Tibial nerve (tissue), 4 donors: ENCODE measurements at regions not wholly inside any gene's neighbourhood (a gene's known extent, or its start where the extent isn't known, plus 50 kb on each side); places are given as distances from the start of the nearest gene placed in this dataset.

Experiments
- CTCF ChIP-seq, 5 experiments: fragments of 200-600 bp in 3 of 5; fragments of 450-650 bp in 2 of 5; sonication (generic) in 3 of 5; IDR thresholded peaks; one replicate each; pipeline ENCODE4 v1.5.1; 2016 to 2019; ENCODE audit warnings: antibody characterized with exemption in 5 of 5, mild to moderate bottlenecking in 3 of 5, moderate library complexity in 2 of 5
- EP300 ChIP-seq, 2 donors: sonication (generic); formaldehyde crosslinking; IDR thresholded peaks; one replicate each; pipeline ENCODE4 v1.6.1; 2017; ENCODE audit warnings: antibody characterized with exemption in 2 of 2, mild to moderate bottlenecking in 1 of 2
- POLR2A ChIP-seq, 2 donors: fragments of 450-650 bp; IDR thresholded peaks; one replicate each; pipeline ENCODE4 v1.6.1; 2017; ENCODE audit warnings: antibody characterized with exemption in 2 of 2, mild to moderate bottlenecking in 2 of 2, moderate library complexity in 2 of 2

- no peak for TF ChIP-seq CTCF (IDR thresholded peaks at IDR 0.05)
- TF ChIP-seq POLR2A (IDR thresholded peaks at IDR 0.05) = no peak
- TF ChIP-seq EP300 (IDR thresholded peaks at IDR 0.05) = no peak
Measured at GRCh38 chr2:53234548-53234903, 533.1 kb upstream of the CHAC2 start.
